SU-DHL-6 (cell line): ENCODE measurements at regions not wholly inside any gene's neighbourhood (a gene's known extent, or its start where the extent isn't known, plus 50 kb on each side); places are given as distances from the start of the nearest gene placed in this dataset.
"Not testable (repeated sequence)": the region's sequence is repeated elsewhere in the genome, so short reads cannot be mapped to it uniquely, and the experiment has no call there.

ENCODE experiments used
- H2AFZ ChIP-seq: fragments of 200-600 bp; sonication (generic); 2 replicates; pipeline ENCODE4 v1.6.1; 2014; ENCODE audit warnings: low read depth, mild to moderate bottlenecking, moderate library complexity, mixed read lengths, antibody characterized with exemption, low read length; ENCODE audit not compliant: severe bottlenecking
- H3F3A ChIP-seq: fragments of 200-600 bp; shearing (Covaris generic); 2 replicates; pipeline ENCODE4 v1.6.0; 2016; ENCODE audit warnings: antibody characterized with exemption, mild to moderate bottlenecking; ENCODE audit not compliant: insufficient read depth
- H3K27ac ChIP-seq: fragments of 200-600 bp; sonication (generic); 2 replicates; pipeline ENCODE4 v1.5.1; 2016; ENCODE audit warnings: low read depth, mild to moderate bottlenecking, low read length, moderate library complexity, mixed read lengths
- H3K27me3 ChIP-seq: fragments of 200-600 bp; sonication (generic), shearing (Covaris generic); 2 replicates; pipeline ENCODE4 v1.6.0; 2014; ENCODE audit warnings: mild to moderate bottlenecking, low read length
- H3K36me3 ChIP-seq: fragments of 200-600 bp; sonication (generic); 2 replicates; pipeline ENCODE4 v1.6.1; 2014; ENCODE audit warnings: mild to moderate bottlenecking, low read length, mixed read lengths
- H3K4me2 ChIP-seq: fragments of 300-600, 200-600 bp; shearing (Covaris generic), sonication (generic); 2 replicates; pipeline ENCODE4 v1.6.0; 2014; ENCODE audit warnings: low read length, low read depth, mild to moderate bottlenecking; ENCODE audit not compliant: poor library complexity, severe bottlenecking
- H3K4me3 ChIP-seq: fragments of 200-600 bp; sonication (generic); 2 replicates; pipeline ENCODE4 v1.5.1; 2014; ENCODE audit warnings: antibody characterized with exemption, low read length, mild to moderate bottlenecking, mixed read lengths; ENCODE audit not compliant: insufficient read depth, poor library complexity, severe bottlenecking
- H3K79me2 ChIP-seq: fragments of 200-600 bp; sonication (generic); 2 replicates; pipeline ENCODE4 v1.6.1; 2014; ENCODE audit warnings: mild to moderate bottlenecking, low read length, moderate library complexity; ENCODE audit not compliant: insufficient read depth
- H3K9ac ChIP-seq: fragments of 200-600 bp; sonication (generic); 2 replicates; pipeline ENCODE4 v1.7.0; 2014; ENCODE audit warnings: mild to moderate bottlenecking, low read length
- H3K9me2 ChIP-seq: fragments of 200-600 bp; sonication (generic); replicated peaks from 2 replicates; pipeline ENCODE4 v1.6.1; 2014; ENCODE audit warnings: low read length; ENCODE audit not compliant: insufficient read depth
- H3K9me3 ChIP-seq: fragments of 200-600 bp; sonication (generic); 2 replicates; pipeline ENCODE4 v1.6.1; 2014; ENCODE audit warnings: low read length, mixed read lengths; ENCODE audit not compliant: insufficient read depth
- H4K20me1 ChIP-seq: fragments of 200-600 bp; sonication (generic); 2 replicates; pipeline ENCODE4 v1.6.1; 2014; ENCODE audit warnings: low read depth, mild to moderate bottlenecking, antibody characterized with exemption, low read length, moderate library complexity, mixed read lengths

- H3K4me3 ChIP-seq, H3K9me2 ChIP-seq, H3K36me3 ChIP-seq, H3K27me3 ChIP-seq, H3K27ac ChIP-seq, H3K4me2 ChIP-seq, H3F3A ChIP-seq, H3K9ac ChIP-seq, H4K20me1 ChIP-seq, H2AFZ ChIP-seq, H3K79me2 ChIP-seq, H3K9me3 ChIP-seq: not testable (repeated sequence)
Measured at GRCh38 chr15:20060838-20061237, 480.8 kb downstream of the GOLGA6L6 start.

GRCh38 chr15:20056871-20057270 lies 484.7 kb downstream of the GOLGA6L6 start:
- not testable (repeated sequence) for H3K27ac ChIP-seq, H3K36me3 ChIP-seq, H3K27me3 ChIP-seq

GRCh38 chr15:20055921-20056320 lies 485.7 kb downstream of the GOLGA6L6 start:
- H3K9me3 ChIP-seq, H2AFZ ChIP-seq, H3K9ac ChIP-seq, H3K36me3 ChIP-seq, H3K4me2 ChIP-seq, H3K27me3 ChIP-seq, H4K20me1 ChIP-seq, H3K27ac ChIP-seq, H3F3A ChIP-seq, H3K4me3 ChIP-seq, H3K9me2 ChIP-seq, H3K79me2 ChIP-seq: not testable (repeated sequence)

More at GRCh38 chr15:20056871-20057270, 484.7 kb downstream of the GOLGA6L6 start:
- H3K4me3 ChIP-seq, H2AFZ ChIP-seq, H3K9me2 ChIP-seq, H4K20me1 ChIP-seq, H3K79me2 ChIP-seq, H3F3A ChIP-seq, H3K4me2 ChIP-seq, H3K9ac ChIP-seq, H3K9me3 ChIP-seq: not testable (repeated sequence)

- H3K36me3 ChIP-seq, H3F3A ChIP-seq, H2AFZ ChIP-seq, H3K4me2 ChIP-seq, H3K4me3 ChIP-seq, H3K79me2 ChIP-seq, H3K9me2 ChIP-seq, H3K27me3 ChIP-seq, H3K27ac ChIP-seq, H3K9ac ChIP-seq, H4K20me1 ChIP-seq, H3K9me3 ChIP-seq: not testable (repeated sequence)
Measured at GRCh38 chr15:20048189-20048588, 493.4 kb downstream of the GOLGA6L6 start.

- H3F3A ChIP-seq, H3K36me3 ChIP-seq, H3K9me3 ChIP-seq, H4K20me1 ChIP-seq, H3K27ac ChIP-seq, H3K4me2 ChIP-seq, H3K79me2 ChIP-seq, H3K9me2 ChIP-seq, H3K9ac ChIP-seq, H2AFZ ChIP-seq, H3K27me3 ChIP-seq, H3K4me3 ChIP-seq: not testable (repeated sequence)
Measured at GRCh38 chr15:20045165-20045564, 496.4 kb downstream of the GOLGA6L6 start.

GRCh38 chr15:20040691-20041090 lies 500.9 kb downstream of the GOLGA6L6 start:
- H3K27ac ChIP-seq, H3K4me2 ChIP-seq, H3K27me3 ChIP-seq, H3K36me3 ChIP-seq, H3K9ac ChIP-seq, H3K9me2 ChIP-seq, H3K79me2 ChIP-seq, H3F3A ChIP-seq, H3K9me3 ChIP-seq, H4K20me1 ChIP-seq, H2AFZ ChIP-seq, H3K4me3 ChIP-seq: not testable (repeated sequence)

GRCh38 chr15:20025040-20025439 lies 516.6 kb downstream of the GOLGA6L6 start:
- H3K27ac ChIP-seq, H4K20me1 ChIP-seq, H3K9ac ChIP-seq, H3K36me3 ChIP-seq, H3K9me2 ChIP-seq, H3F3A ChIP-seq, H3K9me3 ChIP-seq, H3K4me2 ChIP-seq, H3K79me2 ChIP-seq, H3K4me3 ChIP-seq, H2AFZ ChIP-seq, H3K27me3 ChIP-seq: not testable (repeated sequence)

- not testable (repeated sequence) for H3K4me2 ChIP-seq, H4K20me1 ChIP-seq, H3F3A ChIP-seq, H3K9me2 ChIP-seq, H3K9ac ChIP-seq, H3K36me3 ChIP-seq, H3K4me3 ChIP-seq, H3K27ac ChIP-seq, H3K27me3 ChIP-seq, H3K9me3 ChIP-seq, H2AFZ ChIP-seq, H3K79me2 ChIP-seq
Measured at GRCh38 chr15:20022349-20022748, 519.3 kb downstream of the GOLGA6L6 start.
